IMR-90 (cell line): ENCODE measurements at regions not wholly inside any gene's neighbourhood (a gene's known extent, or its start where the extent isn't known, plus 50 kb on each side); places are given as distances from the start of the nearest gene placed in this dataset.

Experiments used
- BHLHE40 ChIP-seq: fragments of 150-350 bp; IDR thresholded peaks from 2 replicates; pipeline ENCODE4 v1.6.1; 2016; ENCODE audit warnings: mild to moderate bottlenecking, low read depth, low read length
- CEBPB ChIP-seq: IDR thresholded peaks from 2 replicates; pipeline ENCODE4 v1.6.1; 2012; ENCODE audit warnings: low read depth, low read length, improper control_type of control experiment
- CHD1 ChIP-seq: IDR thresholded peaks from 2 replicates; pipeline ENCODE4 v1.6.1; 2012; ENCODE audit warnings: low read depth, low read length, improper control_type of control experiment
- FOS ChIP-seq: fragments of 150-350 bp; IDR thresholded peaks from 2 replicates; pipeline ENCODE4 v1.6.1; 2016; ENCODE audit warnings: low read depth, low read length
- MAFK ChIP-seq: IDR thresholded peaks from 2 replicates; pipeline ENCODE4 v1.6.1; 2012; ENCODE audit warnings: low read depth, low read length, improper control_type of control experiment
- NFE2L2 ChIP-seq: fragments of 150-350 bp; IDR thresholded peaks from 2 replicates; pipeline ENCODE4 v1.6.1; 2016; ENCODE audit warnings: low read depth, mild to moderate bottlenecking, low read length
- POLR2A ChIP-seq: IDR thresholded peaks from 2 replicates; pipeline ENCODE4 v1.6.1; 2012; ENCODE audit warnings: mild to moderate bottlenecking, low read depth, low read length
- RAD21 ChIP-seq: IDR thresholded peaks from 2 replicates; pipeline ENCODE4 v1.6.1; 2012; ENCODE audit warnings: low read length, improper control_type of control experiment
- RCOR1 ChIP-seq: IDR thresholded peaks from 2 replicates; pipeline ENCODE4 v1.6.1; 2012; ENCODE audit warnings: mild to moderate bottlenecking, low read length, improper control_type of control experiment; ENCODE audit not compliant: insufficient replicate concordance
- SMC3 ChIP-seq: fragments of 150-350 bp; IDR thresholded peaks from 2 replicates; pipeline ENCODE4 v1.6.1; 2016; ENCODE audit warnings: low read depth, mild to moderate bottlenecking, antibody characterized with exemption, low read length, moderate library complexity
- TF ChIP-seq, protein P1 (sequence below): conservative IDR thresholded peaks from 2 replicates; pipeline ENCODE4 v1.5.1; 2012; ENCODE audit warnings: mild to moderate bottlenecking, low read depth, low read length, improper control_type of control experiment
- TF ChIP-seq, protein P2 (sequence below): fragments of 150-350 bp; IDR thresholded peaks from 2 replicates; pipeline ENCODE4 v1.6.1; 2017; ENCODE audit warnings: mild to moderate bottlenecking, antibody characterized with exemption, low read length, low read depth
- TF ChIP-seq, protein P3 (sequence below): fragments of 150-350 bp; IDR thresholded peaks from 2 replicates; pipeline ENCODE4 v1.6.1; 2016; ENCODE audit warnings: low read depth, mild to moderate bottlenecking, low read length, moderate library complexity, borderline replicate concordance

DNA sequence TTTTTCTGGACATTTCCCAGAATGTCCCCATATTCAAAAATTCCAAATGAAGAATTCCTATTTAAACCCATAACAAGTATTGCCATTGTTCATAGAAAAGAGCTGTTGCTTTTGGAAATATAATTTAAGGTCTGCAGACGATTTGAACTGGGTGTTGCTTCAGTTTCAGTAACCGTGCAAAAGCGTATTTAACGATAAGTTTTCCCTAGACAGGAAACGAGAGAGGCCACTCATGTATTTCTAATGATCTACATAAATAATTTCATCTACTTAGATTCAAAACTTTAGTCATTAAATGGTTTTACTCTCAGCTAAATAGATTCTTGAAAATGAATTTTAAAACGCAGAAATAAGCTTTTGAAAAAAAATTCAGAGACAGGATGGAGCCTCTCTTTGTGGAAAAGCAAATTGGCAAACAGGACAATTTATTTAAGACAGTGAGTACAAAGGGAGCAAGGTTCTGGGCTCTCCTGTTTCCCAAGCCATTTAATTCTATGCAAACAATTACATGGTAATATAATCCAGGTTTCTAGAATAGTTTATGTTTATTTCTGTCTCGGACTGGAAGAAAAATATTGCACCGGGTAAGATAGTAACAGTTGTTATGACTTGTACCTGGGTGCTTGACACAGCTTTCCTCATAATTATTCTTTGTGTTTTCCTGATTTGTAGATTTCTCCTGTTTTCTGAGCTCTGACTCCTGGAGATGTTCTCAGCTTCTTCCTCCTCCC lies 263.0 kb downstream of the BAMBI start:
- TF ChIP-seq POLR2A (no peak), CEBPB (no peak), CHD1 (no peak), RAD21 (no peak), MAFK (no peak), NFE2L2 (no peak), SMC3 (no peak), FOS (no peak), RCOR1 (no peak), BHLHE40 (no peak)
- TF ChIP-seq, protein P1, sequence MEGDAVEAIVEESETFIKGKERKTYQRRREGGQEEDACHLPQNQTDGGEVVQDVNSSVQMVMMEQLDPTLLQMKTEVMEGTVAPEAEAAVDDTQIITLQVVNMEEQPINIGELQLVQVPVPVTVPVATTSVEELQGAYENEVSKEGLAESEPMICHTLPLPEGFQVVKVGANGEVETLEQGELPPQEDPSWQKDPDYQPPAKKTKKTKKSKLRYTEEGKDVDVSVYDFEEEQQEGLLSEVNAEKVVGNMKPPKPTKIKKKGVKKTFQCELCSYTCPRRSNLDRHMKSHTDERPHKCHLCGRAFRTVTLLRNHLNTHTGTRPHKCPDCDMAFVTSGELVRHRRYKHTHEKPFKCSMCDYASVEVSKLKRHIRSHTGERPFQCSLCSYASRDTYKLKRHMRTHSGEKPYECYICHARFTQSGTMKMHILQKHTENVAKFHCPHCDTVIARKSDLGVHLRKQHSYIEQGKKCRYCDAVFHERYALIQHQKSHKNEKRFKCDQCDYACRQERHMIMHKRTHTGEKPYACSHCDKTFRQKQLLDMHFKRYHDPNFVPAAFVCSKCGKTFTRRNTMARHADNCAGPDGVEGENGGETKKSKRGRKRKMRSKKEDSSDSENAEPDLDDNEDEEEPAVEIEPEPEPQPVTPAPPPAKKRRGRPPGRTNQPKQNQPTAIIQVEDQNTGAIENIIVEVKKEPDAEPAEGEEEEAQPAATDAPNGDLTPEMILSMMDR: no peak
- TF ChIP-seq, protein P2, sequence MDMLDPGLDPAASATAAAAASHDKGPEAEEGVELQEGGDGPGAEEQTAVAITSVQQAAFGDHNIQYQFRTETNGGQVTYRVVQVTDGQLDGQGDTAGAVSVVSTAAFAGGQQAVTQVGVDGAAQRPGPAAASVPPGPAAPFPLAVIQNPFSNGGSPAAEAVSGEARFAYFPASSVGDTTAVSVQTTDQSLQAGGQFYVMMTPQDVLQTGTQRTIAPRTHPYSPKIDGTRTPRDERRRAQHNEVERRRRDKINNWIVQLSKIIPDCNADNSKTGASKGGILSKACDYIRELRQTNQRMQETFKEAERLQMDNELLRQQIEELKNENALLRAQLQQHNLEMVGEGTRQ: no peak
- TF ChIP-seq, protein P3, sequence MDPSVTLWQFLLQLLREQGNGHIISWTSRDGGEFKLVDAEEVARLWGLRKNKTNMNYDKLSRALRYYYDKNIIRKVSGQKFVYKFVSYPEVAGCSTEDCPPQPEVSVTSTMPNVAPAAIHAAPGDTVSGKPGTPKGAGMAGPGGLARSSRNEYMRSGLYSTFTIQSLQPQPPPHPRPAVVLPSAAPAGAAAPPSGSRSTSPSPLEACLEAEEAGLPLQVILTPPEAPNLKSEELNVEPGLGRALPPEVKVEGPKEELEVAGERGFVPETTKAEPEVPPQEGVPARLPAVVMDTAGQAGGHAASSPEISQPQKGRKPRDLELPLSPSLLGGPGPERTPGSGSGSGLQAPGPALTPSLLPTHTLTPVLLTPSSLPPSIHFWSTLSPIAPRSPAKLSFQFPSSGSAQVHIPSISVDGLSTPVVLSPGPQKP: no peak
